ENCODE measurements at regions not wholly inside any gene's neighbourhood (a gene's known extent, or its start where the extent isn't known, plus 50 kb on each side); places are given as distances from the start of the nearest gene placed in this dataset.

DNA sequence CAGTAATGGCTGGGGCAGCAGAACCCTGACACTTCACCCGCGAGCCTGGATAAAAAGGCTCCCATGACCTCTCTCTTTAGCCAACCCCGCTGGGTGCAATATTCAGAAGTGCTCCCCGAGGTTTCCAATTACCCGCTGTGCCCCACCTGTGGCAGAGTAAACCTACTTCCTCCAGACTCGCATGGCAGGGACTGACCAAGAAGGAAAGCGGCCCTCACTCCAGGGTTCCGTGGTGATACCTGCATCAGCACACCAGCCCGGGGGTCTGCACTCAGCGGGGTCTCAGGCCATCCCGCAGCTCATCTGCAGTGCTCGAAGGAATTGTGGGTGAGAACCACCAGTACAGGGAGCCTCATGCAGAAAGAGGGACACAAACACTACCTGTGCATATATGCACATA is 136.3 kb upstream of the FMN2 start:
- TF ChIP-seq, protein P1, sequence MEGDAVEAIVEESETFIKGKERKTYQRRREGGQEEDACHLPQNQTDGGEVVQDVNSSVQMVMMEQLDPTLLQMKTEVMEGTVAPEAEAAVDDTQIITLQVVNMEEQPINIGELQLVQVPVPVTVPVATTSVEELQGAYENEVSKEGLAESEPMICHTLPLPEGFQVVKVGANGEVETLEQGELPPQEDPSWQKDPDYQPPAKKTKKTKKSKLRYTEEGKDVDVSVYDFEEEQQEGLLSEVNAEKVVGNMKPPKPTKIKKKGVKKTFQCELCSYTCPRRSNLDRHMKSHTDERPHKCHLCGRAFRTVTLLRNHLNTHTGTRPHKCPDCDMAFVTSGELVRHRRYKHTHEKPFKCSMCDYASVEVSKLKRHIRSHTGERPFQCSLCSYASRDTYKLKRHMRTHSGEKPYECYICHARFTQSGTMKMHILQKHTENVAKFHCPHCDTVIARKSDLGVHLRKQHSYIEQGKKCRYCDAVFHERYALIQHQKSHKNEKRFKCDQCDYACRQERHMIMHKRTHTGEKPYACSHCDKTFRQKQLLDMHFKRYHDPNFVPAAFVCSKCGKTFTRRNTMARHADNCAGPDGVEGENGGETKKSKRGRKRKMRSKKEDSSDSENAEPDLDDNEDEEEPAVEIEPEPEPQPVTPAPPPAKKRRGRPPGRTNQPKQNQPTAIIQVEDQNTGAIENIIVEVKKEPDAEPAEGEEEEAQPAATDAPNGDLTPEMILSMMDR (IDR thresholded peaks at IDR 0.05) = no peak
- no peak for TF ChIP-seq POLR2A (IDR thresholded peaks at IDR 0.05)
